ENCODE measurements at regions not wholly inside any gene's neighbourhood (a gene's known extent, or its start where the extent isn't known, plus 50 kb on each side); places are given as distances from the start of the nearest gene placed in this dataset.
"Not testable (repeated sequence)": the region's sequence is repeated elsewhere in the genome, so short reads cannot be mapped to it uniquely, and the experiment has no call there.

- no peak for TF ChIP-seq CTCF (IDR thresholded peaks at IDR 0.05)
- no peak for DNase-seq
- Mint-ChIP-seq H3K4me3 (no peak overlapping the region), H3K27me3 (ENCODE audit: insufficient read depth) (no peaks in the 10 kb centered on the region), H3K36me3 (ENCODE audit: low read depth) (no peaks in the 10 kb centered on the region), H3K27ac (no peak overlapping the region), H3K4me1 (ENCODE audit: low read depth) (peaks cover 21% of the 10 kb centered on the region), H3K9me3 (no peaks in the 10 kb centered on the region)
Observed at GRCh38 chr12:89825591-89826449, 117.2 kb upstream of the ATP2B1 start.

GRCh38 chr12:89824822-89825221 lies 116.2 kb upstream of the ATP2B1 start:
- no peak overlapping the region for H3K4me3 Mint-ChIP-seq
- no peaks in the 10 kb centered on the region for H3K36me3 Mint-ChIP-seq (ENCODE audit: low read depth)
- no peaks in the 10 kb centered on the region for H3K27me3 Mint-ChIP-seq (ENCODE audit: insufficient read depth)
- H3K4me1 Mint-ChIP-seq (ENCODE audit: low read depth) = peaks cover 19% of the 10 kb centered on the region
- TF ChIP-seq CTCF (IDR thresholded peaks at IDR 0.05) = no peak
- no peak overlapping the region for H3K27ac Mint-ChIP-seq
- H3K9me3 Mint-ChIP-seq = no peaks in the 10 kb centered on the region
- DNase-seq = no peak

- H3K4me3 Mint-ChIP-seq; H3K9me3 Mint-ChIP-seq; H3K36me3 Mint-ChIP-seq (ENCODE audit: low read depth); DNase-seq; H3K27me3 Mint-ChIP-seq (ENCODE audit: insufficient read depth); H3K27ac Mint-ChIP-seq: not testable (repeated sequence)
- H3K4me1 Mint-ChIP-seq (ENCODE audit: low read depth) = peaks cover 16% of the 10 kb centered on the region
Observed at GRCh38 chr12:89822992-89823391, 114.4 kb upstream of the ATP2B1 start.

- no peak for TF ChIP-seq CTCF (IDR thresholded peaks at IDR 0.05)
- H3K4me1 Mint-ChIP-seq (ENCODE audit: low read depth) = peaks cover 23% of the 10 kb centered on the region
- H3K4me3 Mint-ChIP-seq = no peak overlapping the region
- H3K27me3 Mint-ChIP-seq (ENCODE audit: insufficient read depth) = no peaks in the 10 kb centered on the region
- DNase-seq = no peak
- H3K9me3 Mint-ChIP-seq = no peaks in the 10 kb centered on the region
- no peak overlapping the region for H3K27ac Mint-ChIP-seq
- H3K36me3 Mint-ChIP-seq (ENCODE audit: low read depth) = no peaks in the 10 kb centered on the region
Observed at GRCh38 chr12:89821896-89822295, 113.3 kb upstream of the ATP2B1 start.

- H3K4me3 Mint-ChIP-seq = no peak overlapping the region
- H3K9me3 Mint-ChIP-seq = no peaks in the 10 kb centered on the region
- H3K27me3 Mint-ChIP-seq (ENCODE audit: insufficient read depth) = no peaks in the 10 kb centered on the region
- peaks cover 14% of the 10 kb centered on the region for H3K4me1 Mint-ChIP-seq (ENCODE audit: low read depth)
- no peak for TF ChIP-seq CTCF (IDR thresholded peaks at IDR 0.05)
- H3K36me3 Mint-ChIP-seq (ENCODE audit: low read depth) = no peaks in the 10 kb centered on the region
- DNase-seq = no peak
- H3K27ac Mint-ChIP-seq = no peak overlapping the region
Observed at GRCh38 chr12:89817501-89818226, 109.0 kb upstream of the ATP2B1 start.

- Mint-ChIP-seq H3K4me3 (no peak overlapping the region), H3K27me3 (ENCODE audit: insufficient read depth) (no peaks in the 10 kb centered on the region), H3K36me3 (ENCODE audit: low read depth) (no peaks in the 10 kb centered on the region), H3K4me1 (ENCODE audit: low read depth) (peaks cover 14% of the 10 kb centered on the region), H3K27ac (no peak overlapping the region), H3K9me3 (no peaks in the 10 kb centered on the region)
- DNase-seq = no peak
- no peak for TF ChIP-seq CTCF (IDR thresholded peaks at IDR 0.05)
Observed at GRCh38 chr12:89815225-89815624, 106.6 kb upstream of the ATP2B1 start.
